ENCODE measurements at regions not wholly inside any gene's neighbourhood (a gene's known extent, or its start where the extent isn't known, plus 50 kb on each side); places are given as distances from the start of the nearest gene placed in this dataset.

DNA sequence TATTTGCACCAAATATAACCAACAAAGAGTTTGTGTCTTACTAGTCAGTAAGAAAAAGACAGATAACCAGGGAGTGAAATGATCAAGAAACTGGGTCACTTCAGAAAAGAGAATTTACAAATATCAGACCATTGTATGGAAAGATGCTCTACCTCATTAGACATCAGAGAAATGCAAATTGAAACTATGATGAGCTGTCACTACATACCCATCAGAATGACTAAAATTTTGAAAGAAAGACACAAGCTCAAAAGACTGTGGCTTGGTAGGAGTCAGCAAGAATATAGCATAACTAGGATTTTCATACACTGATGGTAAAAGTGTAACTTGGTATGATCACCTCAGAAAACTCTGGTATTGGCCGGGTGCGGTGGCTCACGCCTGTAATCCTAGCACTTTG is 247.2 kb downstream of the BMP4 start:
- TF ChIP-seq, protein P1, sequence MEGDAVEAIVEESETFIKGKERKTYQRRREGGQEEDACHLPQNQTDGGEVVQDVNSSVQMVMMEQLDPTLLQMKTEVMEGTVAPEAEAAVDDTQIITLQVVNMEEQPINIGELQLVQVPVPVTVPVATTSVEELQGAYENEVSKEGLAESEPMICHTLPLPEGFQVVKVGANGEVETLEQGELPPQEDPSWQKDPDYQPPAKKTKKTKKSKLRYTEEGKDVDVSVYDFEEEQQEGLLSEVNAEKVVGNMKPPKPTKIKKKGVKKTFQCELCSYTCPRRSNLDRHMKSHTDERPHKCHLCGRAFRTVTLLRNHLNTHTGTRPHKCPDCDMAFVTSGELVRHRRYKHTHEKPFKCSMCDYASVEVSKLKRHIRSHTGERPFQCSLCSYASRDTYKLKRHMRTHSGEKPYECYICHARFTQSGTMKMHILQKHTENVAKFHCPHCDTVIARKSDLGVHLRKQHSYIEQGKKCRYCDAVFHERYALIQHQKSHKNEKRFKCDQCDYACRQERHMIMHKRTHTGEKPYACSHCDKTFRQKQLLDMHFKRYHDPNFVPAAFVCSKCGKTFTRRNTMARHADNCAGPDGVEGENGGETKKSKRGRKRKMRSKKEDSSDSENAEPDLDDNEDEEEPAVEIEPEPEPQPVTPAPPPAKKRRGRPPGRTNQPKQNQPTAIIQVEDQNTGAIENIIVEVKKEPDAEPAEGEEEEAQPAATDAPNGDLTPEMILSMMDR (IDR thresholded peaks at IDR 0.05), result no peak
- H3K9me3 ChIP-seq, result no peaks in the 10 kb centered on the region
- no peak overlapping the region for H3K4me3 ChIP-seq (ENCODE audit: low read depth in 1 of 2, low read length in 1 of 2)
- H3K36me3 ChIP-seq, result no peaks in the 10 kb centered on the region
- no peak overlapping the region for H3K27ac ChIP-seq
- H3K27me3 ChIP-seq, result no peaks in the 10 kb centered on the region
- no peaks in the 10 kb centered on the region for H3K4me1 ChIP-seq (ENCODE audit: control insufficient read depth in 1 of 2, insufficient read depth in 1 of 2, low read depth in 1 of 2, low read length in 1 of 2)

DNA sequence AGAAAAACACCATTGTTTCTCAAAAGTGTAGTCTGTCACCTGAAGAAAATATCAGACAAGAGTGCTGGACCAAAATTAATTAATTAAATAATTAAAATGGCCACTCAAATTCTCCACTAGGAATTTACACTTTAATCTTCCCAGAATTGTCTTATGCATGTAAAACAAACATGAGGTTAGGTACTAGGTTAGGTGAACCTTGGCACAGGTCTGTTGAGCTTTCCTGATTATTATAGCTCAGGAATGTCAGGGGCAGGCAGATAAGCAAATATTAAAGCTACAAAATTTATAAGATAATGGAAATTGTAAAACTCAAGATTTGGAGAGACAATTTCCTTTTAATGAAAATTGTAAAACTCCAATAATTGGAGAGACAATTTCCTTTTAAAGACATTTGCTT is 253.2 kb downstream of the BMP4 start:
- H3K4me3 ChIP-seq (ENCODE audit: low read depth in 1 of 2, low read length in 1 of 2), result no peak overlapping the region
- no peaks in the 10 kb centered on the region for H3K4me1 ChIP-seq (ENCODE audit: control insufficient read depth in 1 of 2, insufficient read depth in 1 of 2, low read depth in 1 of 2, low read length in 1 of 2)
- TF ChIP-seq, protein P1 (IDR thresholded peaks at IDR 0.05), result no peak
- H3K9me3 ChIP-seq, result no peaks in the 10 kb centered on the region
- H3K27me3 ChIP-seq, result no peaks in the 10 kb centered on the region
- H3K36me3 ChIP-seq, result no peaks in the 10 kb centered on the region
- H3K27ac ChIP-seq, result no peak overlapping the region

DNA sequence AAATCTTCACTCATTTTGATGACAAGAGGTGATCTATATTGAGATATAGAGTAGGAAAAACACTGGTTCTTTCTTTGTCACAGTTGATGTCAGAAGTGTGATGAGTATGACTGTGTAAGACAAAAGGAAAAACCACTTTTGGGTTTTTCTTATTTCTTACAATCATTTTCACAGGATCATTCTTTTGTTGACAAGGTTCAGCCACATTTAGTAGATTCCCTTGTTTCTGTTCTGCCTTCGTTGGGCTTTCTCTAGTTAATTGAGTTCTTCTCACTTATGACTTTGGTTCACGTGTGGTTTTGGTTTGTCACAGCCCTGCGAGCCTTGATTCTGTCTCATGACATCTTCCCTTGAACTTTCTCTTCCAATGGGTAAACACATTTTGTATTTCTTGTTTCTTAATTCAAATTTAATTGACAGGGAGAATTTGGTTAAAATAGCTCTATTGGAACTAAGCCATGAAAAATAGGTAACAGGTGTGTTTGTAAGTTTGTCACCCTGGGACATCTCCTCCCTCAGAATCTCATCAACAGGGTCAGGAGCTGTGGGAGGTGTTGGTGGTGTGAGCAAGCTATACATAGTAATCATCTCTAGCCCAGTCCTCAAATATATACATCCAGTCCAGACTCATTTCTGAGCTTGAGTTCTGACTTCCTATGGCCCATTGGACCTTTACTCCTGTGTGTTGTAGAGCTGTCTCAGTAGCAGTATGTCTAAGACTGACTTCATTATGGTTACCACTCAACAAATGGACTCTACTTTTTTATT is 255.3 kb downstream of the BMP4 start:
- no peak overlapping the region for H3K27ac ChIP-seq
- H3K27me3 ChIP-seq, result no peaks in the 10 kb centered on the region
- TF ChIP-seq, protein P1 (IDR thresholded peaks at IDR 0.05), result no peak
- no peaks in the 10 kb centered on the region for H3K4me1 ChIP-seq (ENCODE audit: control insufficient read depth in 1 of 2, insufficient read depth in 1 of 2, low read depth in 1 of 2, low read length in 1 of 2)
- no peaks in the 10 kb centered on the region for H3K9me3 ChIP-seq
- no peak overlapping the region for H3K4me3 ChIP-seq (ENCODE audit: low read depth in 1 of 2, low read length in 1 of 2)
- no peaks in the 10 kb centered on the region for H3K36me3 ChIP-seq

DNA sequence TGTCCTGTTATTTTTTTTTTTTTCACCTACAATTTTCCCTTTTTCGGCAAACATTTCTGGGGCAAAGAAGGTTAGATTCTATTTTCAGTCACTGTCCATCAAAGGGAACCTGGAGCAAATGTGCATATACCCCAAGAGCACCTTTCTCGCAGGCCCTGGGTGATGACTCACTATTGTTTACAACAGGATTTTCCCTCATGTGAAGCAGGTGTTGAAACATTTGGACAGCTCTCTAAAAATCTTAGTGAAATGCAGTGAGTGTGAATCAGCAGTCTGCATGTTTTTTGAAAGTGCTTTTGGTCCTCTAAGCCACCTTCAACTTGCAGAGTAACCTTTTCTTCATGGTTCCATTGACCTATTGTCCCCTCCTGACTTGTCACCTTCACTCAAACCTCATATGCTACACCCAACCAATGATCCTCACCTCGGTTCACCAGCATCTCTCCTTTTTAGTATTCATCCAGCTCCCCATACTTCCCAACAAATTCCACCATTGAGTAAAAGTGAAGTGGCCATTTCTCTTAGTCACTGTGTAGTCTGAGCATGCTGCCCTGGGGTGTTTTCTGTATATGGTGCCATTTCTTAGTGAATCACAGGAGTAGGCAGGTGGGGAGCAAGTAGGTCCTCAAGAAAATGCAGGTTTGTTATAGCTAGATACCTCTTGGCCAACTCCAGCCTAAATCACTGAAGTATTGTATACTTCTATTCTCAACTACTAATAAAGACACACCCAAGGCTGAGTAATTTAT is 260.2 kb downstream of the BMP4 start:
- H3K4me1 ChIP-seq (ENCODE audit: control insufficient read depth in 1 of 2, insufficient read depth in 1 of 2, low read depth in 1 of 2, low read length in 1 of 2), result no peaks in the 10 kb centered on the region
- TF ChIP-seq, protein P1 (IDR thresholded peaks at IDR 0.05), result no peak
- H3K4me3 ChIP-seq (ENCODE audit: low read depth in 1 of 2, low read length in 1 of 2), result no peak overlapping the region
- no peak overlapping the region for H3K27ac ChIP-seq
- H3K36me3 ChIP-seq, result no peaks in the 10 kb centered on the region
- H3K9me3 ChIP-seq, result no peaks in the 10 kb centered on the region
- no peaks in the 10 kb centered on the region for H3K27me3 ChIP-seq

DNA sequence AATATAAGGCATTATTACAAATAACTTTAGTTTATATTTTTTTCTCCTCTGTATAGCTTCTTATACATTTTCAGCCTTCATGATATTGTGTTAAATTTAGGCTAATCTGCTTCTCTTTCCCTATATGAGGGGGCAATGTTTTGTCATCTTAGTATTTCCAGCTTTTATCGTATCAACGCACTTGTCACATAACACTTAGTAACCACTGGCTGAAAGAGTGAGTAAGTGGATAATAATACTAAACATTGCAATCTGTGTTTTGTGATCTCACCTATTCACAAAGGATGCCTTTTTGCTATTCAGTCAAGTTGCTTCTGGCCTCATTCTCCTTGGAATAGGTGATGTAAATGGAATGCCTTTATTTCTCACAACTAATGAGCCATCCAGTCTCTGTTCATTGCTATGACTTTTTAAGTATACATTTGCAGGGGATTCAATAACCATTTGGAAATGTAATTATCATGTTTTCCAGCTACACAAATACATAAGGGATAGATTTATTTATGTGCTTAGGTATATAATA is 260.9 kb downstream of the BMP4 start:
- no peaks in the 10 kb centered on the region for H3K4me1 ChIP-seq (ENCODE audit: control insufficient read depth in 1 of 2, insufficient read depth in 1 of 2, low read depth in 1 of 2, low read length in 1 of 2)
- TF ChIP-seq, protein P1 (IDR thresholded peaks at IDR 0.05), result no peak
- H3K27ac ChIP-seq, result no peak overlapping the region
- no peaks in the 10 kb centered on the region for H3K27me3 ChIP-seq
- no peaks in the 10 kb centered on the region for H3K9me3 ChIP-seq
- no peak overlapping the region for H3K4me3 ChIP-seq (ENCODE audit: low read depth in 1 of 2, low read length in 1 of 2)
- no peaks in the 10 kb centered on the region for H3K36me3 ChIP-seq

Measured in neutrophil (primary cell).